KMS-11 (cell line): ENCODE measurements at regions not wholly inside any gene's neighbourhood (a gene's known extent, or its start where the extent isn't known, plus 50 kb on each side); places are given as distances from the start of the nearest gene placed in this dataset.
"Not testable (repeated sequence)": the region's sequence is repeated elsewhere in the genome, so short reads cannot be mapped to it uniquely, and the experiment has no call there.

ENCODE experiments used
- H2AFZ ChIP-seq: fragments of 200-600 bp; sonication (generic); 2 replicates; pipeline ENCODE4 v1.6.1; 2016; ENCODE audit warnings: antibody characterized with exemption, mixed run types, low read depth
- H3K27ac ChIP-seq: fragments of 200-600 bp; sonication (generic); 2 replicates; pipeline ENCODE4 v1.6.1; 2016; ENCODE audit warnings: mild to moderate bottlenecking, mixed run types
- H3K27me3 ChIP-seq: fragments of 200-600 bp; sonication (generic); 2 replicates; pipeline ENCODE4 v1.6.1; 2017; ENCODE audit warnings: mild to moderate bottlenecking, low read depth, mixed run types, moderate library complexity; ENCODE audit not compliant: insufficient read depth
- H3K36me3 ChIP-seq: fragments of 200-600 bp; sonication (generic); 2 replicates; pipeline ENCODE4 v1.6.1; 2017; ENCODE audit warnings: mild to moderate bottlenecking, mixed run types; ENCODE audit not compliant: insufficient read depth
- H3K4me1 ChIP-seq: fragments of 200-600 bp; sonication (generic); 2 replicates; pipeline ENCODE4 v1.6.1; 2016; ENCODE audit warnings: mild to moderate bottlenecking, low read depth, mixed run types; ENCODE audit not compliant: poor library complexity, severe bottlenecking
- H3K4me2 ChIP-seq: fragments of 200-600 bp; sonication (generic); 2 replicates; pipeline ENCODE4 v1.7.0; 2016; ENCODE audit warnings: mild to moderate bottlenecking, mixed run types
- H3K4me3 ChIP-seq: fragments of 200-600 bp; sonication (generic); IDR thresholded peaks from 2 replicates; pipeline ENCODE4 v1.6.1; 2017; ENCODE audit warnings: low read depth, low read length, mixed read lengths; ENCODE audit not compliant: insufficient read depth
- H3K79me2 ChIP-seq: fragments of 200-600 bp; sonication (generic); 2 replicates; pipeline ENCODE4 v1.6.1; 2016; ENCODE audit warnings: low read depth, mixed run types; ENCODE audit not compliant: insufficient read depth
- H3K9ac ChIP-seq: fragments of 200-600 bp; sonication (generic); 2 replicates; pipeline ENCODE4 v1.6.1; 2016; ENCODE audit warnings: mild to moderate bottlenecking, mixed run types
- H4K20me1 ChIP-seq: fragments of 200-600 bp; sonication (generic); 2 replicates; pipeline ENCODE4 v1.6.1; 2016; ENCODE audit warnings: mild to moderate bottlenecking, mixed run types; ENCODE audit not compliant: insufficient read depth
- CTCF ChIP-seq: fragments of 200-600 bp; sonication (generic); conservative IDR thresholded peaks from 2 replicates; pipeline ENCODE4 v1.6.1; 2017; ENCODE audit warnings: low read depth, mild to moderate bottlenecking, antibody characterized with exemption, low read length, moderate library complexity, mixed read lengths

- H2AFZ ChIP-seq, result no peak overlapping the region
- H3K27ac ChIP-seq, result no peak overlapping the region
- TF ChIP-seq CTCF, result no peak
- no peaks in the 10 kb centered on the region for H3K79me2 ChIP-seq
- no peak overlapping the region for H3K4me3 ChIP-seq
- no peaks in the 10 kb centered on the region for H3K36me3 ChIP-seq
- H3K9ac ChIP-seq, result no peak overlapping the region
- H4K20me1 ChIP-seq, result no peaks in the 10 kb centered on the region
- H3K4me2 ChIP-seq, result no peak overlapping the region
- peaks cover 6% of the 10 kb centered on the region for H3K4me1 ChIP-seq
- H3K27me3 ChIP-seq, result no peaks in the 10 kb centered on the region
Observed at GRCh38 chr2:61649021-61649420, 110.9 kb upstream of the XPO1 start.

- TF ChIP-seq CTCF, result no peak
- H3K36me3 ChIP-seq, result no peaks in the 10 kb centered on the region
- H3K27ac ChIP-seq, result no peak overlapping the region
Observed at GRCh38 chr2:61647044-61647443, 108.9 kb upstream of the XPO1 start.

GRCh38 chr2:61645911-61646310 lies 107.8 kb upstream of the XPO1 start:
- H4K20me1 ChIP-seq, result no peaks in the 10 kb centered on the region
- no peak overlapping the region for H3K4me2 ChIP-seq
- no peaks in the 10 kb centered on the region for H3K79me2 ChIP-seq
- no peak overlapping the region for H3K4me3 ChIP-seq
- H3K27ac ChIP-seq, result no peak overlapping the region
- no peaks in the 10 kb centered on the region for H3K36me3 ChIP-seq
- no peak overlapping the region for H2AFZ ChIP-seq
- TF ChIP-seq CTCF, result no peak
- H3K9ac ChIP-seq, result no peak overlapping the region
- peaks cover 6% of the 10 kb centered on the region for H3K4me1 ChIP-seq
- H3K27me3 ChIP-seq, result no peaks in the 10 kb centered on the region

More at GRCh38 chr2:61647044-61647443, 108.9 kb upstream of the XPO1 start:
- Histone ChIP-seq H3K79me2 (no peaks in the 10 kb centered on the region), H4K20me1 (no peaks in the 10 kb centered on the region), H3K27me3 (no peaks in the 10 kb centered on the region), H3K9ac (no peak overlapping the region), H3K4me2 (no peak overlapping the region), H2AFZ (no peak overlapping the region), H3K4me1 (peaks cover 6% of the 10 kb centered on the region), H3K4me3 (no peak overlapping the region)

GRCh38 chr2:61643153-61643552 lies 105.0 kb upstream of the XPO1 start:
- not testable (repeated sequence) for H3K79me2 ChIP-seq, H2AFZ ChIP-seq, H3K36me3 ChIP-seq, H3K4me2 ChIP-seq, H3K4me1 ChIP-seq, H4K20me1 ChIP-seq, H3K27me3 ChIP-seq, H3K27ac ChIP-seq, H3K9ac ChIP-seq, H3K4me3 ChIP-seq

GRCh38 chr2:61640406-61640805 lies 102.2 kb upstream of the XPO1 start:
- Histone ChIP-seq H2AFZ (no peak overlapping the region), H3K27ac (no peak overlapping the region)

More at GRCh38 chr2:61640406-61640805, 102.2 kb upstream of the XPO1 start:
- Histone ChIP-seq H3K4me1 (no peaks in the 10 kb centered on the region), H3K4me2 (no peak overlapping the region), H3K4me3 (no peak overlapping the region), H3K36me3 (no peaks in the 10 kb centered on the region), H3K79me2 (no peaks in the 10 kb centered on the region), H3K9ac (no peak overlapping the region), H4K20me1 (no peaks in the 10 kb centered on the region), H3K27me3 (no peaks in the 10 kb centered on the region)
- TF ChIP-seq CTCF, result no peak
